HG02610 (cell line): ENCODE measurements at regions not wholly inside any gene's neighbourhood (a gene's known extent, or its start where the extent isn't known, plus 50 kb on each side); places are given as distances from the start of the nearest gene placed in this dataset.
"Not testable (repeated sequence)": the region's sequence is repeated elsewhere in the genome, so short reads cannot be mapped to it uniquely, and the experiment has no call there.

ENCODE experiments used
- ATAC-seq: cut with Tn5 transposase; IDR thresholded peaks from one replicate; pipeline ENCODE4 v1.9.1; 2021; ENCODE audit warnings: mild to moderate bottlenecking, moderate library complexity; ENCODE audit not compliant: unreplicated experiment

- no peak for ATAC-seq
These were observed 58.8 kb downstream of the PPP4R3C start for GRCh38 chrX:27404366-27404765.

DNA sequence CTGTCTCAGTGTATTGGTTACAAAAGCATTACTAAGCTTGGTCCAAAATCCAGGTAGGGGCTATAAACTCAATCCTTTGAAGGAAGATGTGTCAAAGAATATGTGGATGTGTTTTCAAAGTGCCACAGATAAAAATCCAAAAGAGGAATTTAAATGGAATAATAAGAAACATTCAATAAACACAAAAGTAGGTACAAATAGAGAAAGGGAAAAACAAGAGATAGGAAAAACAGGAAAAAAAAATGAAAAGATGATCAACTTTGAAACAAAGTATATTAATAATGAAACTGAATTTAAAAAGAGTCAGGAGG is 64.0 kb downstream of the PPP4R3C start:
- no peak for ATAC-seq

DNA sequence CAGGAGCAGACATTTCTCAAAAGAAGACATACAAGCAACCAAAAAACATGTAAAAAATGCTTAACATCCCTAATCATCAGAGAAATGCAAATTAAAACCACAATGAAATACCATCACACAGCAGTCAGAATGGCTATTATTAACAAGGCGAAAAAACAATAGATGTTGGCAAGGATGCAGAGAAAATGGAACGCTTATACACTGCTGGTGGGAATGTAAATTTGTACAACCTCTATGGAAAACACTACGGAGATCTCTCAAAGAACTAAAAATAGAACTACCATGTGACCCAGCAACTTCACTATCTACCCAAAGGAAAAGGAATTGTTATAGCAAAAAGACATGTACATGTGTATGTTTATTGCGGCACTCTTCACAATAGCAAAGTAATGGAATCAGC is 71.5 kb downstream of the PPP4R3C start:
- ATAC-seq: no peak

DNA sequence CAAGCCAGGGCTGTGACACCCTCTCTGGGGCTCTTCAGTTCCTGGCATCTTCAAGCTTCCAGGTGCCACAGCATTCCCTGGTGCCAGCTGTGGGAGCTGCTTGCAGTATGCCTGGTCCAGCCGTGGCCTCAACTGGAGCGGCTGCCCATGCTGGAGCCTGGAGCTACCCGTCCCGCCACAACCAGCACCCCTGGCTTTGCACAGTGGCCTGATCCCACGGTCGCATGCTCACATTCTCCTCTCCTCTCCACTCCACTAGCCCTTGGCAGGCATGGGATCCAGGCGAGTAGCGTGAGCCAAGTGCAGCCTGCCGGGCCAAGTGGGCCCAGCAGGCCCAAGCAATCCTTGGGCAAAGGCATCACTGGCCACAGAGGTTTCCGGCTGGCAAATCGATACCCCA is 81.7 kb downstream of the PPP4R3C start:
- ATAC-seq: no peak

DNA sequence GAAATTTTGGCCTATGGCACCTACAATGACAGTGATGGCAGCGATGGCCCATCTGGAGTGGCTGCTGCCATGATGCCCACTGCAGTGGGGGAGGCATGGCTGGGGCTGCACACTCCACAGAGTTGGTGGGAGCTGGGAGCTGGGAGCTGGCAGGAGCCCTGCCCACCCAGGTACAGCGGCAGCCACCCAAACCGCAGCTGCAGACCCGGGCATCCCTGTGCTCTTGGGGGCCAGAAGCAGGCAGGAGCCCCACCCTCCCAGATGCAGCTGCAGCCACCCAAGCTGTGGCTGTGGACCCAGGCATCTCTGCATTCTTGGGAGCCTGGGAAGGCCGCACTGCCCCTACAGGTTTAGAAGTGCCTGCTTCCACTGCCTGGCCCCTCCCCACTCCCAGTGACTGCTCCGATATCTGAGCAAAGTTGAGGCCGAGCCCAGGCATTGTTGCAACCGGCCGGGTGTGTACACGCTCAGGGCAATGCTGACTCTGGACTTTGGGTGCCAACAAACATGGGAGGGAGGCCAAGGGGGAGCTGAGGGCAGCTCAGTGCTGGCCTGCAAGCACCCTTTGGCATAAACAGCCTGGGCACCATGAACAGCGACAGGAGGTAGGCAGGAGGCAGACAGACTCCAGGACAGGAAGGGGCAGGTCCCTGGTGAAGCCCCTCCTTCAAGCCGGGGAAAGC is 82.8 kb downstream of the PPP4R3C start:
- no peak for ATAC-seq

DNA sequence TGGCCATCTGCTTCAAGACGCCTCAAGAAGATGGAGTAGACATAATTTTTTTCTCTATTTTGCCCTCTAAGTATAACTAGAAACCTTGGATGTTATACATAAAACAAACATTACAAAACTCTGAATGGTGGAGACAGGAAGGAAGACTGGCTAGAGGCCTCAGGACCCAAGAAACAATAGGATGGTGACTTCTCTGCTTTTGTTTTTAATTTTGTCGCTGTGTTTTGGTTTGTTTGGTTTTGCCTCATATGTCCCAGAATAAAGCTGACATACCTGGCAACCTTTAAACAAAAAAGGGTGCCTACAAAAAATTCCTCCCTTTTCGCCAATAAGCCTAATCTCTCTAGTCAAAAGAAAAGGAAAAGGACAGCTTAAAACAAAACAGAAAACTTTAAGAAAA is 109.1 kb downstream of the PPP4R3C start:
- no peak for ATAC-seq

DNA sequence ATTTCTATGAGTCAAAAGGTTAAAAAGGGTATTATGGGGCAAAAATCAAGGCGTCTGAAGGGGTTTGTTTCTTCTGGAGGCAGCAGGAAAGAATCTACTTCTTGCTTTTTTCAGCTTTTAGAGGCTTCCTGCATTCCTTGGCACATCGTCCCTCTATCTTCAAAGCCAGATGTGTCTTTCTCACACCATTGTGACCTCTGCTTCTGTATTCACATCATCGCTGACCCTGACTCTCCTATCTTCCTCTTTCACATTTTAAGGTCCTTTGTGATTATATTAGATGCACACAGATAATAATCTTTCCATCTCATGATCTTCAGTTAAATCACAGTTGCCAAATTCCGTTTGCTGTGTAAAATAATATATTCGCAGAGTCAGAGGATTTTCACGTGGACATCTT is 112.7 kb downstream of the PPP4R3C start:
- ATAC-seq: no peak

DNA sequence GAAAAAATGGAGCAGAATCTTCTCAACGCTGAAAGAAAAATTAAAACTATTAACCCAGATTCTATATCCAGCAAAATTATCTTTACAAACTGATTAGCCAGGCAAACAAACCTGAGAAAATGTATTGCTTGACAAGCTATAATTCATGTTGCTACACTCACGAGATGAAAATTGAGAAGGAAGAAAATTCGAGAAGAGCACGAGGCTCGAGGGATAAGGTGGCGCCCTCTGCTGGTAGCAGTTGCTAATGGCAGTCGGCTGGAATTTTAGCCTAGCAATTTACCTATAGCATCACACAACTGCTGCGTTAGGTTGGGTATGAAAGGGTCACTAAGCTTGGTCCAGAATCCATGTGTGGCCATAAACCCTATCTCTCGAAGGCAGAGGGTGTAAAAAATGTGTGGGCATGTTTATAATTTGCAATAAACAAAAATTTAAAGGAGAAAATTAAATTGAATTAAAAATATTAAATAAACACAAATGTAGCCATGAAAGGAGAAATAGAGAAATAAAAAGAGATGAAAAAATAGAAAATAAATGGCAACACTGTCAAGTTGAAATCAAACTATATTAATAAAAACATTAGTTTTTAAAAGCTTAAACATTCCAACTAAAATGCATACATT is 126.6 kb downstream of the PPP4R3C start:
- no peak for ATAC-seq

DNA sequence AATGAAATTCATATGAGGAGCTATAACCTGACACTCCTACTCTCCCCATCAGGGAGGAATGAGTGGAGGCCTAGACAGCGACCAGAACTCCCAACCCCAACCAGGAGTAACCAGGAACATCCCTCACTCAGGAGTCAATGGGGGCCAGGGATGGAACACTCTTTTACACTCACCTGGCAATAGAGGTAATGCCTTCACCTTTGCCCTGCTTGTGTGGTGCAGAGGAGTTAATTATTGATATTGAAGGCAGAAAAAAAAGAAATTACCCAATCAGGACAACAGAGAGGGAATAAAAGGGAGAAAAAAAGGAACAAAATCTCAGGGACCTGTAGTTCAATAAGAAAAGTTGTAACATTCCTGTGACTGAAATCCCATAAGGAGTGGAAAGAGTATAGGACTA is 141.5 kb downstream of the PPP4R3C start:
- no peak for ATAC-seq

DNA sequence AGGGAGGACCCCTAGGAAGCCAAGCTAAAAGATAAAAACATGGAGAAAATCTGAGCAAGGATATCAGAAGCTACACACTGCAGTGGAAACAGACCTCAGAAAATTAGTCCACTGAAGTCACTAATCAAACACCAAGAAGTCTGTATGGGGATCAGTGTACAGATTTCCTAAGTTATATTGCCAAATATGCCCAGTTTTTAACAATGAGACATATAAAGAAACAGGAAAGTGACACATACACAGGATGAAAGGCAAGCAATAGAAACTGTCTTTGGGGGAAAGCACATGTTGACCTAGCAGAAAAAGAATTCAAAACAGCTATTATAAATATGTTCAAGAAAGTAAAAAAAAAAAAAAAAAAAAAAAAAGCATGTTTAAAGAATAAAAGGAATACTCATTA is 153.7 kb downstream of the PPP4R3C start:
- ATAC-seq: no peak

GRCh38 chrX:27307546-27307945 is 155.6 kb downstream of the PPP4R3C start:
- ATAC-seq: no peak

DNA sequence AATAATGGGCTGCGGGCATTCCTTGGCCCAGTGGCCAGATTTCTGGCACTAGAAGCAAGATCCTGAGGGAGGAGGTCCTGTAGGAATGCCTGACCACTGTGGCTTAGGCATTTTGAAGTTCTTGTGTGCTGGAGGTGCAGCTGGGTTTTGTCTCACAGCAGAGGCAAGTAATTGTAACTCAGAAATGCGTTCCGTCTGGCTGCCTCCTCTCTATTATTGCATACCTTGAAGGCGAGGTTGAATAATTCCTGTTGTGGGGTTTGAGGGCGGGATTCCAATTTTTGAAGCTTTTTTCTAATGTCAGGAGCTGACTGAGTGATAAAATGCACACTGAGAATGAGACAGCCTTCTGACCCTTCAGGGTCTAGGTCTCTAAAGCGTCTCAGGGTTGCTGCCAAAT is 170.6 kb downstream of the PPP4R3C start:
- not testable (repeated sequence) for ATAC-seq

DNA sequence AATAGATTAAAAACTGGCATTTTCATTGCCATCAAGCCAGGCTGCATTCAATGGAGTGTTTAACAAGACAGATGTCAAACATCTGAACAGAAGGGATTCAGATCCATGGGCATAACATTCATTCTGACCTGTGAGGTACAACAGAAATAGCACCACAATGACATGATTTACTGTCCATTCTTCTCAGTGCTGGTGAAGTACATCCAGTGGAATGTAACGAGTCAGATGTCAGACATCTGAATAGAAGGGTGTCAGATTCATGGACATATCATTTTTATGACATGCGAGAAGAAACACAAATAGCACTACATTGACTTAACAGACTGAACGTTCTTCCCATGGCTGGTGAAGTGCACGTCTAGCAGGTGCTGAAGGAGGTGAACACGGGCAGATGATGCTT is 186.4 kb downstream of the PPP4R3C start:
- no peak for ATAC-seq

DNA sequence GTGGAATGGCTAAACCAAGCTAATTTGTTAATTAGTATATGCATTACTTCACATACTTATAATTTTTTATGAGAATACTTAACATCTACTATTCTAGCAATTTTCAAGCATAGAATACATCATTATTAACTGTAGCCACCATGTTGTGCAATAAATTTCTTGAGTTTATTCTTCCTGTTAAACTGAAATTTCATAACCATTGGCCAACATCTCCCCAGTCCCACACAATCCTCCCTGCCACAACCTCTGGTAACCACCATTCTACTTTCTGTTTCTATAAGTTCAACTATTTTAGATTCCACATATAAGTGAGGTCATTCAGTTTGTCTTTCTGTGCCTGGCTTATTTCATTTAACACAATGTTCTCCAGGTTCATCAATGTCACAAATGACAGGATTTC is 208.5 kb downstream of the PPP4R3C start:
- ATAC-seq: no peak

- no peak for ATAC-seq
These were observed 211.8 kb downstream of the PPP4R3C start for GRCh38 chrX:27251369-27251768.

DNA sequence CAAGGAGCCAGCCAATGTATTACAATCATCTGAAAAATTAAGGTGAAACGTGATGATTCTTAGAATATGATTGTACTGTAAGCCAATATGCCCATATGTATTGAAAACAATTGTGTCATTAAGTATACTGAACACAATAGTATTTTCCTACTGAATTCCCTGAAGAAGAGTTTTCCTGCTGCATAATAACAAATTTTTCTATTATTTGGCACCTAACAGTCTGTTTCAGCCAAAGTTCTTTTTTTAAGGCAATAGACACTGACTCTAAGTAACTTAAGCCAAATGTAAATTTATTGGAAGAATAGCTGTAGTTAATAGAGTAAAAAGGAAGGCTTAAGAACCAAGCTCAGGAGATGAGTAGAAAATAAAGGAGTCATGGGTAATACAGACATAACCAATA is 220.6 kb downstream of the PPP4R3C start:
- no peak for ATAC-seq

- ATAC-seq: no peak
These were observed 221.2 kb downstream of the PPP4R3C start for GRCh38 chrX:27241981-27242380.

DNA sequence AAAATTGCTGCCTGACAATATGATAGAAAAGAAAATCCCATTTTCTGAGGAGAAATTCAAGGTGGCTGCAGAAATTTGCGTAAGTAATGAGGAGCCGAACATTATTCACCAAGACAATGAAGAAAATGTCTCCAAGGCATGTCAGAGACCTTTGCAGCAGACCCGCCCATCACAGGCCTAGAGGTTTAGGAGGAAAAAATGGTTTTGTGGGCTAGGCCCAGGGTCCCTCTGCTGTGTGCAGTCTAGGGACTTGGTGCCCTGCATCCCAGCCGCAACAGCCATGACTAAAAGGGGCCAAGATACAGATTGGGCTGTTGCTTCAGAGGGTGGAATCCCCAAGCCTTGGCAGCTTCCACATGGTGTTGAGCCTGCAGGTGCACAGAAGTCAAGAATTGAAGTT is 223.1 kb downstream of the PPP4R3C start:
- not testable (repeated sequence) for ATAC-seq

DNA sequence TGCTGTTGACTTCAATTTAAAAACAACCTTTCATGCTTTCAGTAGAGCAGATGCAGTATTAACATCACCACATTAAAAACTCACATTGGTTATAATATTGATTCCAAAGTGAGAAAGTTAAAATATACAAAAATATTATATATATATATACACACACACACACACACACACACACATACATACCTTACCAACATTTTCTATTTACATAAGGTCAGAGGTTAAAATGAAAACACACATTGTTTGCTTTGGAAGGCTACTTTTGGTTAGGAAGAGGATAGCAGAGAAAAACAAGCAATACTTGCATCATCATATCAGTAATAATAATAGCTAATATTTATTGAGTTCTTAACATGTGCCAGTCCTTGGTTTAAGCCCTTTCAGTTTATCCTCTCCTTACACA is 226.5 kb downstream of the PPP4R3C start:
- ATAC-seq: no peak

GRCh38 chrX:27229721-27230120 is 233.4 kb downstream of the PPP4R3C start:
- no peak for ATAC-seq

DNA sequence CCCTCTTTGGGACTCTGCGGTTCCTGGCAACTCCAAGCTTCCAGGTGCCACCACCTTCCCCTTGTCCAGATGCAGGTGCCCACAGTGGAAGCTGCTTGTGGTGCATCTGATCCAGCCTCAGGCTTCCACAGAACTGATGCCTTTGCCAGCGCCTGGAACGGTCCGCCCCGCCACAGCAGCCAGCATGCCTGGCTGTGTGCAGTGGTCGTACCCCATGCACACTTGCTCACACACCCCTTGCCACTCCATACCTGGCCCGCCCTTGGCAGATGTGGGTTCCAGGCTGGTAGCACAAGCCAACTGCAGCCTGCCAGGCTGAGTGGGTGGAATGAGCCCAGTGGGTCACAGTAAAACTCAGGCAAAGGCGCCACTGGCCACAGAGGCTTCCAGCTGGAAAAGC is 240.5 kb downstream of the PPP4R3C start:
- ATAC-seq: no peak

GRCh38 chrX:27186671-27187070 is 276.5 kb downstream of the PPP4R3C start:
- ATAC-seq: no peak

- no peak for ATAC-seq
These were observed 299.9 kb downstream of the PPP4R3C start for GRCh38 chrX:27163236-27163635.
